Common myeloid progenitor, CD34-positive (primary cell): ENCODE measurements at regions not wholly inside any gene's neighbourhood (a gene's known extent, or its start where the extent isn't known, plus 50 kb on each side); places are given as distances from the start of the nearest gene placed in this dataset.

ENCODE experiments used
- CTCF ChIA-PET: fragments of 350-600 bp; sonication (Branson Sonifier 250); formaldehyde crosslinking; loops from one replicate; lab custom pipeline; 2021; ENCODE audit warnings: antibody characterized with exemption; lab: Charles Lee
- POLR2A ChIA-PET: fragments of 350-600 bp; sonication (Branson Sonifier 250); formaldehyde crosslinking; loops from one replicate; lab custom pipeline; 2021; ENCODE audit warnings: antibody characterized with exemption; lab: Charles Lee
- DNase-seq, 3 donors: peaks; one replicate each; pipeline versions ENCODE4 v3.0.0 to v3.0.0-alpha.2; 2013
- H3K27ac ChIP-seq, 2 experiments: 1 replicate in 1 of 2; 2 replicates in 1 of 2; pipeline ENCODE4 v1.7.0; 2013; ENCODE audit warnings: inconsistent platforms in 2 of 2, low read length in 2 of 2, mild to moderate bottlenecking in 2 of 2, low read depth in 1 of 2, moderate library complexity in 1 of 2; ENCODE audit not compliant: severe bottlenecking in 2 of 2, insufficient read depth in 1 of 2, poor library complexity in 1 of 2
- H3K27me3 ChIP-seq, 5 experiments: replicated peaks in 2 of 5; 1 replicate in 3 of 5; 2 replicates in 2 of 5; pipeline versions ENCODE4 v1.6.1 to v1.7.0; 2013; ENCODE audit warnings: low read length in 4 of 5, mild to moderate bottlenecking in 2 of 5, moderate library complexity in 2 of 5, inconsistent platforms in 1 of 5; ENCODE audit not compliant: insufficient read depth in 5 of 5, control insufficient read depth in 4 of 5
- H3K36me3 ChIP-seq, 4 experiments: 1 replicate in 2 of 4; 2 replicates in 2 of 4; pipeline versions ENCODE4 v1.6.1 to v1.7.0; 2013; ENCODE audit warnings: low read length in 3 of 4, control low read depth in 1 of 4, mild to moderate bottlenecking in 1 of 4; ENCODE audit not compliant: control insufficient read depth in 4 of 4, insufficient read depth in 4 of 4
- H3K4me1 ChIP-seq, 4 experiments: 1 replicate in 3 of 4; 2 replicates in 1 of 4; pipeline versions ENCODE4 v1.6.1 to v1.7.1; 2013; ENCODE audit warnings: low read length in 3 of 4, mild to moderate bottlenecking in 3 of 4, control low read depth in 1 of 4, inconsistent platforms in 1 of 4, moderate library complexity in 1 of 4; ENCODE audit not compliant: control insufficient read depth in 4 of 4, insufficient read depth in 4 of 4; ENCODE audit errors: control extremely low read depth in 1 of 4
- H3K4me3 ChIP-seq, 7 experiments: 1 replicate in 4 of 7; 2 replicates in 3 of 7; pipeline versions ENCODE4 v1.5.1 to v1.7.0; 2013; ENCODE audit warnings: mild to moderate bottlenecking in 7 of 7, low read length in 6 of 7, moderate library complexity in 6 of 7, inconsistent platforms in 2 of 7, low read depth in 2 of 7, control low read depth in 1 of 7; ENCODE audit not compliant: insufficient read depth in 4 of 7, control insufficient read depth in 1 of 7; ENCODE audit errors: extremely low read depth in 1 of 7
- H3K9me3 ChIP-seq, 5 experiments: 1 replicate in 4 of 5; 2 replicates in 1 of 5; pipeline versions ENCODE4 v1.6.1 to v1.7.1; 2013; ENCODE audit warnings: low read length in 4 of 5, mild to moderate bottlenecking in 2 of 5, inconsistent platforms in 1 of 5, low read depth in 1 of 5, moderate library complexity in 1 of 5; ENCODE audit not compliant: control insufficient read depth in 4 of 5, insufficient read depth in 2 of 5; ENCODE audit errors: control extremely low read depth in 1 of 5
- WGBS: methylation state at CpG from one replicate; pipeline ENCODE4 v1.1.5; 2013; ENCODE audit not compliant: insufficient coverage; 5-methylcytosine and 5-hydroxymethylcytosine counted together

DNA sequence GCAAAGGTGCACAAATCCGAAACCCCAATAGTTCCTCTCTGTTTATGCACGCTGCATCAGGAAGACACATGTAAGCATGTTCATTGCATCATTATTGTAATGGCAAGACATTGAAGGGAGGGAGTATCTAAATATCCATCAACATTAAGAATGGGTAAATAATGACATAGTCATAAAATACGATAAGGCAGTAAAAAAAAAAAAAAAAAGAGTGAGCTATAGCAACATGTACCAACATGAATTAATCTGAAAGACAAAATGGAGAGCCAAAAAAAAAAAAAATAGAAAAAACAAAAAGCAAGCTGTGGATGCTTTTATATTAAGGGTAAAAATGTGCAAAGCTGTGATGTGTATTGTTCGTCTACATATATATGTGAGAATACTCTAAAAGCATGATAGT is 70.2 kb upstream of the ABLIM1 start:
- ChIA-PET POLR2A (no interaction called here), CTCF (no interaction called here)
- H3K27me3 ChIP-seq, result no peaks in the 10 kb centered on the region
- 100% methylated on average over 2 of the region's 4 CpGs for WGBS
- no peak overlapping the region for H3K27ac ChIP-seq
- peaks cover 0 to 2% (median 0%) of the 10 kb centered on the region in 5 experiments for H3K9me3 ChIP-seq
- no peak for DNase-seq
- H3K36me3 ChIP-seq, result no peaks in the 10 kb centered on the region
- H3K4me1 ChIP-seq, result peaks cover 0 to 10% (median 2%) of the 10 kb centered on the region in 4 experiments
- no peak overlapping the region for H3K4me3 ChIP-seq

DNA sequence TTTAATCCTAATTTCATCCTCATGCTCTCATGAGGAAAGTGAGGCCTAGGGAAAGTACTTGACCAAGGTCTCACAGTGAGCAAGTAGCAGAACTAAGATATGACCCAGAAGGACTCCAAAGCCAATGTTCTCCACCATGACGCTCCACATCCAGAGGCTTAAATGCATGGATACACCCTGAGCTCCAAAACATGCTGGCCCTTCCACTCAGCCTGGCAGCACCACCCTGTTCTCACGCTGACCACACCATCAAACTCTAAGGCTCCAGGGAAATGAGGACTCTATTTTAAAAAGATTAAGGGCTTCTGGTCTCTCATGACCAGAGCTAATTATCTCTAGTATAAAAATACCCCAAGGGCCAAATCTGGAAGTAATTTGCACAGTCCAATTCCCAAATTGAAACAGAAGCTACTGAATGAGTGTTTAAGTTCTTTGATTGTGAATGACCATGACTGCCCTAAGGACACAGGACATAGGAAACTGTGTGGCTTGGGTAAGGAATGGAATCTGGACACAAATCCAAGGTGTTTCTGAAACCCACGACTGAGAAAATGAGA is 71.1 kb upstream of the ABLIM1 start:
- ChIA-PET POLR2A (no interaction called here), CTCF (interaction anchor here (0.6 to 1.5 kb wide), 2 partner anchors 25 to 36 kb away, joined by 4 to 5 read pairs; no protein-coding TSS in a partner anchor)
- 89% methylated on average over 2 of the region's 3 CpGs for WGBS
- H3K27ac ChIP-seq, result no peak overlapping the region
- H3K9me3 ChIP-seq, result peaks cover 0 to 2% (median 0%) of the 10 kb centered on the region in 5 experiments
- H3K36me3 ChIP-seq, result no peaks in the 10 kb centered on the region
- H3K27me3 ChIP-seq, result no peaks in the 10 kb centered on the region
- H3K4me1 ChIP-seq, result peaks cover 0 to 2% (median under 1%) of the 10 kb centered on the region in 4 experiments
- no peak overlapping the region for H3K4me3 ChIP-seq
- no peak for DNase-seq

DNA sequence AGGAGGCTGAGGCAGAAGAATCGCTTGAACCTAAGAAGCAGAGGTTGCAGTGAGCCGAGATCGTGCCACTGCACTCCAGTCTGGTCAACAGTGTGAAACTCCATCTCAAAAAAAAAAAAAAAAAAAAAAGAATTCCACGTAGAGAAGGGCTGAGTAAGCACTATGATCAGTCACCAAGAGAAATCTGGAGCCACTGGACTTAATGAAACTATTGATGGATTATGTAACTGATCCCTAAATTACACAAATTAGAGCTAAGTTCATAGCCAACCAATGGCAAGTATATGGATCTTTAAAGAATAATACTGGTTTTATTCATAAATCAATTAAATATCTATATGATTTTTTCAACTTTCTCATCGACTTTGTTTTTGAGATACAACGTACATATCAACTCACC is 72.2 kb upstream of the ABLIM1 start:
- Histone ChIP-seq H3K27me3 (no peaks in the 10 kb centered on the region), H3K27ac (no peak overlapping the region), H3K4me1 (no peaks in the 10 kb centered on the region), H3K4me3 (no peak overlapping the region), H3K36me3 (no peaks in the 10 kb centered on the region), H3K9me3 (peaks cover 0 to 2% (median 0%) of the 10 kb centered on the region in 5 experiments)
- ChIA-PET POLR2A (no interaction called here), CTCF (interaction anchor here (1.5 to 1.6 kb wide), 2 partner anchors 27 to 30 kb away, joined by 4 read pairs; no protein-coding TSS in a partner anchor)
- 100% methylated on average over 1 of the region's 6 CpGs for WGBS
- DNase-seq, result no peak

DNA sequence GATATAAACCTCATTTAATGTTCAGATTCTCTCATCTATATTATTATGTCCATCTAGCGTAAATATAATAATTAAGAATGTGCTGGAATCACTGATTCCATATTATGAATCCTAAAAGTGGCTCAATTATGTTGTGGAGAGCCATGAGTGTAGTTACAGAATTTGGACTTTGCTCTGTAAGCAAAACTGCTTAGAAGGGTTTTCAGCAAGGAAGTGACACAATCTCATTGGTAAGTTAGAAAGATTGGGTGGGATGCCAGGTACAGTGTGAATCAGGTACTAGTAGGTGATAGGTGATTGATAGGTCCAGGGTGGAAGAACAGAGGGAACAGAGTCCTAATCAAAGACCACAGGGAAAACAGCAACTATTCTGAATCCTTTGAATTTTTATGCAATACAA is 74.9 kb upstream of the ABLIM1 start:
- Histone ChIP-seq H3K27ac (no peak overlapping the region), H3K4me3 (no peak overlapping the region), H3K27me3 (no peaks in the 10 kb centered on the region), H3K36me3 (no peaks in the 10 kb centered on the region), H3K9me3 (peaks cover 0 to 2% (median 0%) of the 10 kb centered on the region in 5 experiments), H3K4me1 (no peaks in the 10 kb centered on the region)
- ChIA-PET CTCF (no interaction called here), POLR2A (no interaction called here)
- no peak for DNase-seq
- no CpG with 5 or more reads among the region's 1 CpG for WGBS

DNA sequence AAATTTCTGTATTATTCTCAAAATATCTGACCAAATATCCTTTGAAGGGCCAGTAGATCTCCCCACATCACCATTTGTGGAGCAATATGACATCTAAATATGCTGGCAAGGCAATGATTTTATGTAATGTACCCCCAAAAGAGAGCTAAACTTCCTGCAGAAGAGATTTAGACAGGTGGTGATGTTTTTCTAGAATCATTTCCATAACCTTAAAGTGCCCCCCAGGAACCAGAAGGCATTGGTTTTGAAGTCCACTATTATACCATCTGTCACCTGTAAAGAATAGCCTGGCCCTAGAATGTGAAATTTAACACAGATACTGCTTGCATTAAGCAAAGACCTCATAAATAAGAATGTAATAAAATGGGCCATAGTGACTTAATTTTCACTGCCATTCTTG is 77.9 kb upstream of the ABLIM1 start:
- no peaks in the 10 kb centered on the region for H3K27me3 ChIP-seq
- H3K4me3 ChIP-seq, result no peak overlapping the region
- no peaks in the 10 kb centered on the region for H3K4me1 ChIP-seq
- ChIA-PET CTCF (interaction anchor here (1.3 to 1.9 kb wide), 2 partner anchors 13 to 182 kb away, joined by 3 to 7 read pairs; no protein-coding TSS in a partner anchor), POLR2A (no interaction called here)
- no peaks in the 10 kb centered on the region for H3K36me3 ChIP-seq
- no peak overlapping the region for H3K27ac ChIP-seq
- no peaks in the 10 kb centered on the region for H3K9me3 ChIP-seq
- DNase-seq, result no peak

DNA sequence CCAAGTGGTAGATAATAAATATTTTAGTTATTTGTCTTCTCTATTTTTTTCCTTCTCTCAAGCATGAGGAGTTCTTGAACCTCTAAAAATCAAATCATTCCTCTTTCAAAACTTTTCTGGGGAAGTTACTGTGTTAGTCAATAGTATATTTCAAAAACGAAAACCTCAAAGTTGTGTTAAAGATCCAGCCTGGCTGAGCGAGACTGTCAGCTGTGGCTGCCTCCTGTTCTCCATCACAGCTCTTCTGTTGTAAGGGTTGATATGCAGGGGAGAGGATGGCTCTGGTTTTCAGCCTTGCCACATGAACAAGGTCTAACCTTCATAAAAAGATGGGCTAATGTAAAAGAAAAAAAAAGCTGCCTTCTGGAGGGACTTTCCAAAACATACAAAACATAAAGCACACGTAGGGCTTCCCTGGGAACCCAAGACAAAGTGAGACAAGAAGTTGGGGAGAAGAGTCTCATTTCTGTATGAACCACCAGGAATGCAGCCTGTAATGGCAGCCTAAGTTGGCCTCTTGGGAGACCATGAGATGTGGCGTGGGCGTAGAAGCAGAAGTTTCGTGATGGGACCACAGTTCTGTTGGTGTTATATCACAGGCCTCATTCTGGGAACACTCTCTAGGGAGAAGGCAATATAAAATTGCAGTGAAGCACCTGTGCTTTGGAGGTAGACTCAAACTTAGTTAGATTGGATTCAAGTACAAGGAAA is 77.9 kb upstream of the FHIP2A start:
- H3K9me3 ChIP-seq, result no peaks in the 10 kb centered on the region
- H3K36me3 ChIP-seq, result no peaks in the 10 kb centered on the region
- ChIA-PET POLR2A (no interaction called here), CTCF (interaction anchor here (1.2 to 1.3 kb wide), 2 partner anchors 40 to 439 kb away, joined by 3 to 4 read pairs; no protein-coding TSS in a partner anchor)
- peak in 1 of 3 donors; percentile 25 for DNase-seq
- H3K4me3 ChIP-seq, result no peak overlapping the region
- peaks cover 5 to 40% (median 21%) of the 10 kb centered on the region in 4 experiments for H3K4me1 ChIP-seq
- no peak overlapping the region for H3K27ac ChIP-seq
- H3K27me3 ChIP-seq, result no peaks in the 10 kb centered on the region
- WGBS, result 80% methylated on average over 4 of the region's 6 CpGs

DNA sequence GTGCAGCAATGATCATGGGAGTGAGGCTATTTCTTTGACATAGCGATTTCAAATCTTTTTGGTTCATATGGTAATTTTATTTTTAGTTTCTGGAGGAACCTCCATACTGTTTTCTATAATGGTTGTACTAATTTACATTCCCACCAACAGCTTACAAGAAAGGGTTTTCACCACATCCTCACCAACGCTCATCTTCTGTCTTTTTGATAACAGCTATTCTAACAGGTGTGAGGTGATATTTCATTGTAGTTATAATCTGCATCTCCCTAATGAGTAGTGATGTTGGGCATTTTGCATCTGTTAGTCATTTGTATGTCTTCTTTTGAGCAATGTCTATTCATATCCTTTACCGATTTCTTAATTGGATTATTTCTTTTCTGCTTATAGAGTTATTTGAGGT is 75.0 kb upstream of the FHIP2A start:
- H3K9me3 ChIP-seq, result no peaks in the 10 kb centered on the region
- WGBS, result no CpG with 5 or more reads among the region's 3 CpGs
- DNase-seq, result no peak
- no peaks in the 10 kb centered on the region for H3K27me3 ChIP-seq
- H3K27ac ChIP-seq, result peak overlapping the region in 1 of 2 experiments; percentile 28
- CTCF ChIA-PET, result interaction anchor here (1.1 to 2.2 kb wide), 3 partner anchors 14 to 76 kb away, joined by 3 to 6 read pairs (median 6); partner anchors contain the start of gene FHIP2A
- H3K4me1 ChIP-seq, result peaks cover 13 to 64% (median 35%) of the 10 kb centered on the region in 4 experiments
- H3K4me3 ChIP-seq, result no peak overlapping the region
- POLR2A ChIA-PET, result no interaction called here
- no peaks in the 10 kb centered on the region for H3K36me3 ChIP-seq
